Left forelimb (tissue), 1 donor: ENCODE measurements at regions not wholly inside any gene's neighbourhood (a gene's known extent, or its start where the extent isn't known, plus 50 kb on each side); places are given as distances from the start of the nearest gene placed in this dataset.

Source experiments
- DNase-seq: peaks from one replicate; pipeline ENCODE4 v3.0.0-alpha.2; 2018; ENCODE audit warnings: low spot score

- DNase-seq = no peak
Observed at GRCh38 chr16:73304008-73304774, 256.3 kb upstream of the ZFHX3 start.

GRCh38 chr16:73302942-73303341 lies 255.0 kb upstream of the ZFHX3 start:
- DNase-seq = no peak

DNA sequence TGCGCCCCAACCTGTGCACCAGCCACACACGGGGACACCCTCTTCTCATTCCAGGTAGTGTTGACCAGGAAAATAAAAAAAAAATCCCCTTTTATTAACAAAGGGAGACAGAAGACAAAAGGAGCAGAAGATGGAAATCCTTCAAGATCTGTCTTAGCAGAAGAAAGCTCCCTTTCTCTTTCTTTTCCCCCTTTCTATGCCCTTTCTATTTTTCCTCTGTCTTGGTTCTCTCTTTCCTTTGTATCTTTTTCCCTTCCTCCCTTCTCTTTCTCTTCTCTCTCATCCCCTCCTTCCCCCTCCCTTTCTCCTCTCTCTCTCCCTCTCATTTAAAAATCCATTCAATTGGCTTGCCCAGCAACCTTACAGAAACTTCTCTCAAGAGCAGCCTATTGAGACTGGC lies 254.1 kb upstream of the ZFHX3 start:
- DNase-seq = no peak

DNA sequence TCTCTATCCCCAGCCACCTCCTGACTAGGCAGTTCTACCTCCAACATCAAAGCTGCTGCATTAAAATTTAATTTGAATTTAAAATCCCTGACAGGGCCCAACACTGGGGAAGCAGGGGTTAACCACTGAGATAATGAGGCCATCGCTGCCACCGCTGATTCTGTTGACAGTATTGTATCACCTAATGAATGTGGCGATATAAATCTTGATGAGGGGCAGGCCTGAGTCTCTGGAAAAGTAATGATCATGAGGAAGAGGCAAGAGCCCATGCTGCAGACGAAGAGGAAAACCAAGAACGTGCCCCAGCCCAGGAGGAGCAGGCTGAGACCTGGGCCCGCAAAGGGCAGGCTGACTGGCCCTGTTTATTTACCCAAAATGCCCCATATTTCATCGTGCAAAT lies 251.4 kb upstream of the ZFHX3 start:
- DNase-seq = no peak

DNA sequence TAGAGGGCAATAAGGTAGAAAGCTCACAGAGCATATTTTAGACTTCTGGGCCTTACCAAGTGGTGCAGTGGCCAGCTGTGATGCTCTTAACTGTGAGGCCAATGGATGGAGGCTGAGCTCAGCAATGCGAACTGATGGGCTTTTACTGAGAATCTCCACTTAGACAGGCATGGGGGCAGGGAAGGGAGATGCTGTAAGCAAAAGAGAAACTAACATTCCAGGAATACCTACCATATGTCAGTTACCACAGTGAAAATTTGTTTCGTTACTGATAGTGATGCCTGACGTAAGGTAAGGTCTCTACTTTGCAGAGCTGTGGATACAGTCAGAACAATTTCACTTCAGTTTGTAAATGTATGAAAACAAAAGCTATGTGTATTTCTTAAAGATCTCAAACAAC lies 250.6 kb upstream of the ZFHX3 start:
- no peak for DNase-seq

DNA sequence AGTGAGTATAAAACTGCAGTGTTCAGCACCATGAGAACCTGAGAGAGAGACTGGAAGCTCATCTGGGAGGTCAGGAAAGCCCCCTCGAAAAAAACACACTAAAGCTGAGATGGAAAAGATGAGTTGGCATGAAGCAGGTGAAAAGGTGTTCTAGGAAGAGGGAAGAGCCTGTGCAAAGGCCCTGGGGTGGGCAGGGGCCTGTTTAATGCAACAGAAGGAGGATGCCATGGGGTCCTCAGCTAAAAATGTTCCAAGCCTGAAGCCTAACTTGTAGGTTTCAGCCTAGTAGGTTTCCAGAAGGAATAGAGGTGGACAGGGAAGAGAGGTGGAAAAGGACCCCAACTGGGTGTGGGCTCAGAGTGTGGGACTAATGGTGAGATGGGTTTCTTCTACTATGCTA lies 242.3 kb upstream of the ZFHX3 start:
- no peak for DNase-seq

DNA sequence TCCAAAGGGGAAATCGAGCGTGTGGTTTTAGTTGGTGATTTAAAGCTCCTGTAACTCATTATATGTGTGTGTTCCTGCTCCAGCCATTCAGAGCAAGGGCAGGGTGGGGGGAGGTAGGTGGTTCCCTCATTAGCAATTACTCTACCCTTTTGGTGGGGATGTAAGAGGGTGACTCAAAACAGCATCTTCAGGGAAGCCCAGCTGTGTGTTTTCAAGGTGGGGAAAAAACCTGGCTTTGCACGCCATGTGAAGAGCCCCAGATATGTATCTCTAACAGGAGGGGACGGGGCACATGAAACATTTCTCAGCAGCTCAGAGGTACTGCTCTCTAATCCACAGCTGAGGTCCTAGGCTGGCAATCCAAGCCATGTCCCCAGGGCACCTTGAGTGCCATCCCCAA lies 241.3 kb upstream of the ZFHX3 start:
- DNase-seq = no peak

GRCh38 chr16:73288520-73288919 lies 240.6 kb upstream of the ZFHX3 start:
- no peak for DNase-seq

DNA sequence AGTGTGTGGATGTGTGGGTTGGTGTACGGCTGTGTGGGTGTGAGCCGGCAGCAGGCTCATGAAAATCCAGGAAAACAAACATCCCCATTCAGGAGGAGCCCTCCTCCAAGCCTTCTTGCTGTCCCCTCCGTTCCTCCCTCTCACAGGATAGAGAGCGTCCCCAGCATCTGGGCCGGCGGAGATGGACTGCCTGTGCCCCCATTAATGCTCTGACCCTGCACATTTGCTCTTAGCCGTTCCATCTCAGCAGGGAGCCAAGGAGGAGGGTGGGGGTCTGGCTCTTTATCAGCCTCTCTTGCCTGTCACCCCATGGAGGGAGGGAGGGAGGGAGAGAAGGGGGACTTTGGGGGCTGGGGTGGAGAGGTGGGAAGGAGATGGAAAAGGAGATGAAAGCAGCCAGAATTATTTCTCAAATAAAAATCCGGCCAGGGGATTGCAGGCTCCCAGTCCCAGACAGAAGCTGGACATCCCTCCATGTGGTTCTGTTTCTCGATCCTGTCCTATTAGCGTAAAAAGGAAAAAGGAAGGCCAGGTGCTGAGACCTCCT lies 240.0 kb upstream of the ZFHX3 start:
- DNase-seq = no peak

- peak; percentile 68 for DNase-seq
Observed at GRCh38 chr16:73286346-73287267, 238.7 kb upstream of the ZFHX3 start.

DNA sequence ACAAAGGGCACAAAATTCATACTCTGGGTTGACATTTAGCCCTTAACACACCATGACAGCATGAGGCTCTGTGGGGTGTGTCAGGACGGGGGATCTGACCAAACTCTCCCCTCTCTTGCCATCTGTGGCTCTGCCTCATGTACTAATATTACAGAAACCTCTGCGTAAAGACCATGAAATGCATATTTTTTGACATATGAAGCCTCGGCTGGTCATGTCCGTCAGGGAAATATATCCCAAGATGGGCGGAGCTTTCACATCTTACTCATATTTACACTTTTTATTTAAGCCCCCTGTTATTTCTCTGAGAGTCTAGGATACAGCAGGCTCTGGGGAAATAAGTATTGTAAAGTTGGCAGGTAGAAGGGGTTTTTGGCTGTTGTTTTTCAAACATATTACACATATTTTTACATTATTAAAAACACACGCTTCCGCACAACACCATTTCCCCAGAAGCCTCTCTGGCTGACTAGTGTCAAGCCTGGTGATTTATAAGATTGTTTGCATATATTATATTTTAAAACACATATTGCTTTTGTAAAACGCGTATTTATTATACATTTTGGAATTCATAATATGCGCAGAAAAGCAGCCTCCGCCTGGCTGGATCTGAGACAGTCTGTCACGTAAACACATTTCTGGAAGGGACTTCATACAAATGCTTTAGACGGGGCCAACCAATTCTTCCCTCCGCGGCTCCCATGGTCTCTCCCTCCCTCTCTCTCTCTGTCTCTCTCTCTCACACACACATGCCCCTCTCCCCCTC lies 237.7 kb upstream of the ZFHX3 start:
- DNase-seq = no peak

DNA sequence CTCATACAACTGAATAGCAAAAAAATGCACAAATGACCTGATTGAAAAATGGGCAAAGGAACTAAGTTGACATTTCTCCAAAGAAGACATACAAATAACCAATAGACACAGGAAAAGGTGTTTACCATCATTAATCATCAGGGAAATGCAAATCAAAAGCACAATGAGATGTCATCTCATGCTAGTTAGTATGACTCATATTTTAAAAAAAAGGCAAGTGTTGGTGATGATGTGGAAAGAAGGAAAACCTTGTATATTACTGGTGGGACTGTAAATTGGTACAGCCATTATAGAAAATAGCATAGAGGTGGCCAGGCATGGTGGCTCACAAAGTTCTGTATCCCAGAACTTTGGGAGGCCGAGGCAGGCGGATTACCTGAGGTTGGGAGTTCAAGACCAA lies 232.5 kb upstream of the ZFHX3 start:
- no peak for DNase-seq

GRCh38 chr16:73279451-73279850 lies 231.5 kb upstream of the ZFHX3 start:
- no peak for DNase-seq

DNA sequence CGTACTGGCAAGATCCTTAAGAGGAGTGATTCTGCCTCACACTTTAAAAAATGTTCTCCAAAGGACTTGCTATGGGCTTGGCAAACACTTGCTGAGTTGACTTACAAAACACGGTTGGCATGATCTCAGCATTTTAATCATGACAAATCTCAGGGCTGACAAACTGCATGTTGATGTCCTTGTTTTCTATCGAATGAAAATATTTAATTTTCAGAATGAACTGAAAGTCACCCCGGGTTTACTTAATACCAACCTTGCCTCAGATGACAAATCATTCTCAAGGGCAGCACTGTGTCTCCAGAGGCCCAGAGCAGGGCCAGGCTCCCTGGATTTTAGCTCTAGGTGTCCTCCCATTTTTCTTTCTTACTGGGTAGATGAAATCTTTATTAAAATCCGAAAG lies 229.1 kb upstream of the ZFHX3 start:
- no peak for DNase-seq

- no peak for DNase-seq
Observed at GRCh38 chr16:73275448-73275847, 227.5 kb upstream of the ZFHX3 start.

- no peak for DNase-seq
Observed at GRCh38 chr16:73275024-73275423, 227.1 kb upstream of the ZFHX3 start.

DNA sequence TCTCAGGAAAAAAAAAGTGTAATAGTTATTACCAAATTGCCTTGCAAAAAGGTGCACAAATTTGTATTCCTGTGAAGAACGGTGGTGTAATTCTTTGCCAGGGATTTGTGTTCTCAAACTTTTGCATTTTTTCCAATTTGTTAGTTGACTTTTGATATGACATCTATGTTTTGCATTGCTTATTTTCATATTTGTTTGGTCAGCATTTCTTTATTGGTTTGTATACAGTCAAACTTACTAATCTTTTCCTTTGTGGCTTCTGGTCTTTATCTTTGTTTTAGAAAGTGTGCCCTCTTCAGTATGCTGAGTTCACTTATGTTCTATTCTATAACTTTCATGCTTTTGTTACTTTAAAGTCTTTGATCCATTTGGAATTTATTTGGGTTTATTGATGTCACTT lies 226.2 kb upstream of the ZFHX3 start:
- DNase-seq = no peak

DNA sequence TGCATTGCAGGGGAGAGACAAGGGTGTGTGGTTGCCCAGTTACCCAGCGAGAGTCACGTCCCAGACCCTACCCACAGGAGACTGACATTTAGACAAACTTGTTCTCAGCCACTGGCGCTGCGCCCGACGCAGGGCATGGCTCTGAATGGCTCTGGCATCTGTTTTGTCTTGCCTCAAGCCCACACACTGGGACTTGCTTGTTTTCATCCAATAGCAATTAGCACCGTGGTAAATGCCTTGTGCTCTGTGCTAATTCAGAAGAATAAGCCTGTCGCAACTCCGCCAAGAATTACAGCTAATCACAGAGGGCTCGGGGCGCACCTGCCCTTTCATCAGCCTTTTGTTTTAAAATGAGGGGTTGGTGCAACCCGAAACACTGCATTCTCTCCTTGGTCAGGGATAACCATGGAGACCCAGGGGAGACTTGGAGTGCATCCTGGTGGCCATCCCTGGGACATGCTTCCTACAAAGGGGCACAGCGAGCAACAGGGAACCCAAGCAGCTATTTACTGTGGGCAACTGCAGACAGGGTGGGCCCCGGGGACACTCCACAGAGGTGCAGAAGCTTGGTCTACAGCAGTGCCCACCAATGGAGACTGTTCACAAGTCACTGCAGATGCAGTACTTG lies 220.6 kb upstream of the ZFHX3 start:
- no peak for DNase-seq

DNA sequence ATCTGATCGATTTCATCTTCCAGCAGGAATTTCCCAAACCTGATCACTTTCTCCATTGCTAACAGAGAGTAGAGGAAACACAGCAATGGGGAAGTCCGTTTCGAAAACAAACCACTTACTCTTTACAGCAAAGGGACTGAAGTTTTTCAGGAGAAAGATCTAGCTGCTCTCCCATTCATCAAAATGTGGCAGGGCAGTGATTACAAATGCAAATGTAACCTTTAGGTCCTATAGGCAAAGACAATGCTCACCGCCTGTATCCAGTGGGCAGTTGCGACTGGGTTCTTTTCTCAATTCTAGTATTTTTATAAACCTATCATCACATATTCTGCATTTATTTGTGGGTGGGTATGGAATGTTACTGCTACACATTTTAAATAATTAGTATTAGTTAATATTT lies 218.0 kb upstream of the ZFHX3 start:
- no peak for DNase-seq

GRCh38 chr16:73265124-73265837 lies 217.4 kb upstream of the ZFHX3 start:
- no peak for DNase-seq

GRCh38 chr16:73262931-73263330 lies 215.0 kb upstream of the ZFHX3 start:
- DNase-seq = no peak
